ENCODE measurements at regions not wholly inside any gene's neighbourhood (a gene's known extent, or its start where the extent isn't known, plus 50 kb on each side); places are given as distances from the start of the nearest gene placed in this dataset.

DNA sequence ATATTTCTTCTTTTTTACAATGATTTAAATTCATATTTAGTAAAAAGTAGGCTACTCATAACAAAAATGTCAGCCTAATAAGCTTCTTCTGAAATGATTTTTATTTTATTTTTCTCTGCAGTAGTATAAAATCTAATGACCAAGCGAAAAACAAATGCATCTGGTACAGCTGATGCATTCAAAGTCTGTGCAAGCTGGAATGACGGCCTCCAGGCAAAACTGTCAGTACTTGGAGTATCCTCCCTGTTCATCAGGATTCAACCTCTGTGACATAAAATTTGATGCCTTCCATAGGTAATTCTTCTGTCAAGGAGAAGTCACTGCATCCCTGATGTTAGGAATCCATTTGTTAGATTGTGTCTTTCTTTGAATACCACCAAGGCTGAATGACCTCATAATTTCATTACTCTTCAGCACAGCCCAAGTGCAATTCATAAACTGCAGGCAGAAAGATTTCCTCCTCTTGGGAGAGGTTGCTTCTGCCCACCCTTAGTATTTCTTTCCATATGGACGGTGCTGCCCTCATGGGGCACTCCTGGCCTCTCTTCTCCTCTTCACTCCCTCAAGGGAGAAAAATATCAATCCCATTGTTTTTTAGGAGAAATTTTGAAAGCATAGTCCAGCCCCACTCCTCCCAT is 146.4 kb upstream of the STXBP5 start:
- TF ChIP-seq, protein P1, sequence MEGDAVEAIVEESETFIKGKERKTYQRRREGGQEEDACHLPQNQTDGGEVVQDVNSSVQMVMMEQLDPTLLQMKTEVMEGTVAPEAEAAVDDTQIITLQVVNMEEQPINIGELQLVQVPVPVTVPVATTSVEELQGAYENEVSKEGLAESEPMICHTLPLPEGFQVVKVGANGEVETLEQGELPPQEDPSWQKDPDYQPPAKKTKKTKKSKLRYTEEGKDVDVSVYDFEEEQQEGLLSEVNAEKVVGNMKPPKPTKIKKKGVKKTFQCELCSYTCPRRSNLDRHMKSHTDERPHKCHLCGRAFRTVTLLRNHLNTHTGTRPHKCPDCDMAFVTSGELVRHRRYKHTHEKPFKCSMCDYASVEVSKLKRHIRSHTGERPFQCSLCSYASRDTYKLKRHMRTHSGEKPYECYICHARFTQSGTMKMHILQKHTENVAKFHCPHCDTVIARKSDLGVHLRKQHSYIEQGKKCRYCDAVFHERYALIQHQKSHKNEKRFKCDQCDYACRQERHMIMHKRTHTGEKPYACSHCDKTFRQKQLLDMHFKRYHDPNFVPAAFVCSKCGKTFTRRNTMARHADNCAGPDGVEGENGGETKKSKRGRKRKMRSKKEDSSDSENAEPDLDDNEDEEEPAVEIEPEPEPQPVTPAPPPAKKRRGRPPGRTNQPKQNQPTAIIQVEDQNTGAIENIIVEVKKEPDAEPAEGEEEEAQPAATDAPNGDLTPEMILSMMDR (IDR thresholded peaks at IDR 0.05), result no peak
- no peak for TF ChIP-seq EZH2 (IDR thresholded peaks at IDR 0.05; ENCODE audit: borderline replicate concordance, insufficient read depth, low read depth, low read length, poor library complexity, severe bottlenecking)

Measured in B cell (primary cell).